Mammary epithelial cell (primary cell): ENCODE measurements at regions not wholly inside any gene's neighbourhood (a gene's known extent, or its start where the extent isn't known, plus 50 kb on each side); places are given as distances from the start of the nearest gene placed in this dataset.

ENCODE experiments used
- EZH2 ChIP-seq: IDR thresholded peaks from 2 replicates; pipeline ENCODE4 v1.6.1; 2012; ENCODE audit warnings: low read length, inconsistent platforms, borderline replicate concordance
- TF ChIP-seq, protein P1 (sequence below), 2 donors: IDR thresholded peaks in 1 of 2; conservative IDR thresholded peaks in 1 of 2; 2 replicates each; pipeline ENCODE4 v1.5.1; 2011 to 2012; ENCODE audit warnings: inconsistent platforms in 2 of 2, low read length in 2 of 2, mild to moderate bottlenecking in 2 of 2, control low read depth in 1 of 2, low read depth in 1 of 2; ENCODE audit not compliant: insufficient read depth in 1 of 2; ENCODE audit errors: extremely low read depth in 1 of 2

DNA sequence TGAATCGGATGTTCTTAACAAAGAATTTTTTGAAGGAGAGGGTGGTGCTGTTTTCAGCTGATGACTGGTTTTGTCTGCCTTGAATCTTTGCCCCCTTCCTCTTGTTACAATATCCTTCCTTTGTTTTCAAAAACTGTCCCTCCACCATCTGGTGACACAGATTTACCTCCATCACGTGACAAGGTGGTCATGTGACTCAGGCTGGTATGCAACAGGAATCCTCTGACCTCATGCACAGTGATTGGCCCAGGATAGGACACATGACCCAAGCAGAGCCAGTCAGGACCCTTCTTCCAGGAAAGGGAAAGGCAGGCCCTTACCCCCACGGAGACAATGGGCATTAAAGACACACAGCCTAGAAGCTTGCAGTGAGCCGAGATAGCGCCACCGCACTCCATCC is 84.7 kb upstream of the MC3R start:
- TF ChIP-seq, protein P1, sequence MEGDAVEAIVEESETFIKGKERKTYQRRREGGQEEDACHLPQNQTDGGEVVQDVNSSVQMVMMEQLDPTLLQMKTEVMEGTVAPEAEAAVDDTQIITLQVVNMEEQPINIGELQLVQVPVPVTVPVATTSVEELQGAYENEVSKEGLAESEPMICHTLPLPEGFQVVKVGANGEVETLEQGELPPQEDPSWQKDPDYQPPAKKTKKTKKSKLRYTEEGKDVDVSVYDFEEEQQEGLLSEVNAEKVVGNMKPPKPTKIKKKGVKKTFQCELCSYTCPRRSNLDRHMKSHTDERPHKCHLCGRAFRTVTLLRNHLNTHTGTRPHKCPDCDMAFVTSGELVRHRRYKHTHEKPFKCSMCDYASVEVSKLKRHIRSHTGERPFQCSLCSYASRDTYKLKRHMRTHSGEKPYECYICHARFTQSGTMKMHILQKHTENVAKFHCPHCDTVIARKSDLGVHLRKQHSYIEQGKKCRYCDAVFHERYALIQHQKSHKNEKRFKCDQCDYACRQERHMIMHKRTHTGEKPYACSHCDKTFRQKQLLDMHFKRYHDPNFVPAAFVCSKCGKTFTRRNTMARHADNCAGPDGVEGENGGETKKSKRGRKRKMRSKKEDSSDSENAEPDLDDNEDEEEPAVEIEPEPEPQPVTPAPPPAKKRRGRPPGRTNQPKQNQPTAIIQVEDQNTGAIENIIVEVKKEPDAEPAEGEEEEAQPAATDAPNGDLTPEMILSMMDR (conservative IDR thresholded peaks at IDR 0.05 in 1 of 2, IDR thresholded peaks at IDR 0.05 in 1 of 2; ENCODE audit: extremely low read depth in 1 of 2, insufficient read depth in 1 of 2, low read depth in 1 of 2, low read length in 2 of 2), result no peak
- no peak for TF ChIP-seq EZH2
